T-helper 2 cell (primary cell): ENCODE measurements at regions not wholly inside any gene's neighbourhood (a gene's known extent, or its start where the extent isn't known, plus 50 kb on each side); places are given as distances from the start of the nearest gene placed in this dataset.
A peak's percentile ranks its signal among the peaks of the same experiment; 100 is the strongest.

Experiments used
- DNase-seq, 5 experiments: peaks; one replicate each; pipeline versions ENCODE4 v3.0.0 to v3.0.0-alpha.2; 2012 to 2022

DNA sequence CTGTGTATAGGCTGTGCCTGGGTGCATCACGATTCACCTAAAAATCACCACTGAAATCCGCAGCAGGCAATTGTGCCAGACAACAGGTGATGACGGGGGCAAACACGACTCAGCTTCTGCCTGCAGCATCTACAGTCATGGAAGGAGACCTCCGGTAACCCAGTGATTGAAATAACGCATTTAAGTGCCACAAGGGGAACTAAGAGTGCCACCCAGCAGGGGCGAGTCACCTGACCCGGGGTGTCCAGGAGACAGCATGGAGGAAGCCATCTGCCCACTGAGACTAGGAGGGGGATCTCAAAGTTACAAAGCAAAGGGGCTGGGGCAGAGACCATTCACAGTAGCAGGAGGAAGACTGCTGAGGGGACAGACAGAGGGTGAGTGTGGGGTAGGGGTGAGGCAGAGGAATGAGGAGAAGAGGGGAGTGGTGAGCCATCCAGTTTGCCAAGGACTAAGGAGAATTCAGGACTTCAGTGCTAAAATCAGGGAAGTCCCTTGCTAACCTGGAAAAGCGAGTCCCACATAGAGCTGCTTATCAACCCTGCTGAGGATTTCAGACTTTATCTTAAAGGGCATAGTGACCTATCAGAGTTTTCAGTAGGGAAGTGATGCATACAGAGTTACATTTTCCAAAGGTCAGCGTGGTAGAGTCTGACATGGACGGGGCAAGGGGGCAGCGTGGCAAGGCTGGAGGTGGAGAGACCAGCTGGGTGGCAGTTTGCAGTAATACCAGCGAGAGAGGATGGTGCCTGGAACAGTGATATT, 256.7 kb upstream of the HES1 start:
- no peak for DNase-seq

DNA sequence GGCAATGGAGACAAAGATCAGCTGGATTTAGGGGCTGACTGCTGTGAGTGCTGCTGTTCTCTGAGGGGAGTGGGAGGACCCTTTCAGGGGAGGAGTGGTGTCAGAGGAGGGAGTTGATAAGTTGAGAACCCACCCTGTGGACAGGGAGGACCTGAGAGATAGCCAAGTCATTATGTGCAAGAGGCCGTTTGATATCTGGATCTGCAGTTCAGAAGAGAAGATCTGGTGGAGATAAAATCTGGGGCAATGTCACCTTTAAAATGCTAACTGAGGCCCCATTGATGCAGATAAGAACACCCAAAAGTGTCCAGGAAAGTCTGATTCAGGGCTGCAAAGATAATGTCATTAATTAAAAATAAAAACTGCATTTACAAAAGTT, 256.1 kb upstream of the HES1 start:
- peak in 1 of 5 experiments; percentile 3 for DNase-seq

DNA sequence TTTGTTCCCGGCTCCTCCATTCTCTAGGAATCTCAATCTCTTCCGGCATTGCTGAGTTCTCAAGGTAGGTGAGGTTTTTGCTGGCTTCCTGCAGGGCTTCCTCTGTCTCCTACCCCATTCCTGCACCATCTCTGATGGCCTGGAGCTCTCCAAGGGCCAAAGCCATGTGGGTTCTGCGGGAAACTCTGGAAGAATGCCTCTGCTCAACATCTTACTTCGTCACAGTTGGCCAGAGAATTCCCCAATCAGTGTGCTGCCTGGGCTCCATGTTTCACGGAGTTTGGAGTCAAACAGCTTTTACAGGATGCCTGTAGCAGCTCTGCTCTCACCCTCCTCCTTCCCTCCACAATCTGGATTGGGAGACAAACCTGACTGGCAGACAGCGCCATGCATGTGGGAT, 253.9 kb upstream of the HES1 start:
- DNase-seq, result no peak

- no peak for DNase-seq
Observed at GRCh38 chr3:193883551-193883950, 252.4 kb upstream of the HES1 start.

DNA sequence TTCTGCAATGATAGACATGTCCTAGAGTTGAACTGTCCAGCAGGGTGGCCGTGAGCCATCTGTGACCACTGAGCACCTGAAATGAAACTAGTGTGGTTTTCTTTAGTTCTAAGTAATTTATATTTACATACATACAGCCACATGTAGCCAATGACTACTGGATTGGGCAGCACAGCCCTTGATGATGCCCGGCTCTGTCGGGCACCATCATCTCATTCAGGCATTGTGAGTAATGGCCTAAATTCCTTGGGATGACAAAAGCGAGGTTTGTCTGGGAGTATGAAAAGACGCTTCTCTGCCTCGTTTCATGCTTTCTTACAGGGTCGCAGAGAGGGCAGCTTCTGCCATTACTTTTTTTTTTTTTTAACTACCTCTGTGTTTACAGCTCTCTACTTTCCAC, 251.9 kb upstream of the HES1 start:
- DNase-seq, result no peak

- no peak for DNase-seq
Observed at GRCh38 chr3:193884652-193885051, 251.3 kb upstream of the HES1 start.

DNA sequence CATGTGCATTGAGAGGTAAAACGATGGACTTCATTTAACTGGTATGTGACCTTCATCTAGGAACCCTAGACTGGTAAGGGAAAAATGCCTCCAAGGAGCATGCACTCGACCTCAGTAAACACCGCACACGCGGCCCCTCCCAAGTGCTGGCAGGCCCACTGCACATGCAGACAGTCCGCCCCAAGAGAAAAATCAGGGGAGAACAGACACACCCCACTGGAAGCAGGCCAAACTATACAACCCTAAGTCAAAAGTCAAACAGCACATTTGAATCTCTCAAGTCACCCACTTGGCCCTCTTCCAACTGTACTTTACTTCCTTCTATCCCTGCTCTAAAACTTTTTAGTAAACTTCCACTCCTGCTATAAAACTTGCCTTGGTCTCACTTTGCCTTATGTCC, 250.1 kb upstream of the HES1 start:
- DNase-seq, result no peak

DNA sequence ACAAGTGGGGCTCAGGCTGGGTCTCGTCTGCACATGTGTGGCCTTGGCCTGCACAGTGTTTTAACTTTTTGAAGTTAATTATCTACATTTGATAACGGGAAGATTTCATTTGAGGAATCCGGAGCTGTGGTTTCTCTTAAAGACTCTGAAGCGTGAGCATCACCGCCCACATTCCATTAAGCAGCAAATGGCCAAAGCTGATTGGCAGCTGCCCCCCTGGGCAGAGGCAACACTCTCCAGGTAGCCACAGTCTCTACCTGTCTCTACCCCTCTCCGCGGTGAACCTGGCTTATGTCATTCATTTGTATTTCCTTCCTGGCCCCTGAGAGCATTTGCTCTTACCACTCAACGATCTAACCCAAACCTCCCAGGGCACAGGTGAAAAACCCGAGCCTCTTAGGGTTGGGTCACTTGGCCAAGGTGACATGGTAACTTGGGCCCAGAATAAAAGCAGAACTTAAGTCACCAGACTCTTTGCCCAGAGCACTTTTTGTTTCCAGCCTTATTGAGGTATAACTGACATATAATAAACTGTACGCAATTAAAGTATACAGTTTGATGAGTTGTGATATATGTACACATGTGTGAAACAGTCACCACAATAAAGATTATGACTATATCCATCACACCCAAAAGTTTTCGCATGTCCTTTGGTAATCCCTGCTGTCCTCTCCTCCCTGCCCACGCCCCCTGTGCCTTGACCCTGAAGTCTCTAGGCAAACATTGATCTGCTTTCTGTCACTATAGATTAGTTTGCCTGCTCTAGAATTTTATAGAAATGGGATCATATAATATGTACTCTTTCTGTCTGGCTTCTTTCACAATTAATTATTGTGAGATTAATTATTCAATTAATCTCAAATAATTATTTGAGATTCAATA, 245.7 kb upstream of the HES1 start:
- no peak for DNase-seq

DNA sequence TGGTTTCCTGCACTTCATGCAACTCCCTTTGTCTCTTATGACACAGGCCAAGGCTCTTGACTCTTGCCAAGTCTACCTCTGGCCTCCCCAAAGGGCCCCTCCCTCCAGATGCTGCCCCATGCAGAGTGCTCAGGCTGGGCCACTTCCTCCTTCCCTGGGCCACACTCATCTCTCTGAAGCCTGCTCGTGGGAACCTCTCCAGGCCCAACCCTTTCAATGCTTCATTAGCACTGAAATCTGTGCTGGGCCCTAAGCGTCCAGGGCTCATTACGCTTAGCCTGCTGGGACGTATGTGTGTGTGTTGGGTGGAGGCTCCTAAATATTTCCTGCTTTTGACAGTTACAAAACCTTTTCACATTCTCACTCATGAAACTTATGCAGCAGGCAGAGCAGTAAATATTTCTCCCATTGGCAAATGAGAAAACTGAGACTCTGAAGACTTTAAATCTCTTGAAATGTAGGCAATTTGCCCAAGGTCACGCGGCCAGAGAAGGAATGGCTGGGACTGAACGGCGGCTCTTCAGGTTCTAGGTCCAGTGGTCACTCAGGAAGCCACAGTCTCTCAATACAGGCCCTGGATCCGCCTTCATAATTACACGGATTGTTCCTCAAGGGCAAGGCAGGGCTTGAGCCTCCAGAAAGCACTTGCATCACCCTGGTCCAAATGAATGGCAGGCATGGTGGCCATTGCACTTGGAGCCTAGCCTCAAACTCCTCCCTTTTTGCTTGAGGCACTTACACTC, 241.7 kb upstream of the HES1 start:
- no peak for DNase-seq

DNA sequence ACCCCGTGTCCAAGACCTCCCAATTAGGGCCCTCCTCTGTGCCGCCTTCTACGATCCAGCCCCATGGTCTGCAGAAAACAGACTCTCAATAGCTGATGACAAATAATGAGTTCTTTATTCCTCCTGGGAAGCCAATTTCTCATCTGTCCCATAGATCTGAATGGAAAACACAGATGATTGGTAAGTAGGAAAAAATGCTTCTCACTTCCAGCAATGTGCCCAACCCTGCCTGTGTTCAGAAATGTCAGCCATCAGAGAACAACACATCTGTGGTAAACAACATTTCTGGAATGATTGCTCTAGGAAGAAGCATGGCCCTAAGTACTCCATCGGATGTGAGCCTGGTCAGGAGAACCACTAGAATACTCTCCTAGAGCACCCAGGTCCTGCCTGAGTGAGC, 240.5 kb upstream of the HES1 start:
- DNase-seq, result no peak

- DNase-seq, result no peak
Observed at GRCh38 chr3:193896419-193896818, 239.5 kb upstream of the HES1 start.

DNA sequence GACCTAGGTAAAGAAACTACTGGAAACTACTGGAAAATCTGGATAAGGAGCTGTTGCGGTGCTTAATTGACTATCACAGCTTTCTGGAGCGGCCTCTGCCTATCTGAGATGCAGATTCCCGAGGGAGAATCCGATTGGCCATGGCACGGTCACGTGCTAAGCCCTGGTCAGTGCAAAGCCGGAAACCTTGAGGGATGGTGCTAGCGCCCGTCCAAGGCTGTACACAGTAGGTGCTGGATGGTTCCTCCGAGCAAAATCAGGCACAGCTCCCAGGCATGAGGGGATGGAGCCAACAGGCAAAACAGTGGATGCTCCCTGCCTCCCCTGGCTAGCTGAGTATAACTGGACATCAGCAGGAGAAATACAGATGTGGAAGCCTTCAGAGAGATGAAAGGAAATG, 238.7 kb upstream of the HES1 start:
- no peak for DNase-seq

GRCh38 chr3:193897731-193898180, 238.2 kb upstream of the HES1 start:
- no peak for DNase-seq

DNA sequence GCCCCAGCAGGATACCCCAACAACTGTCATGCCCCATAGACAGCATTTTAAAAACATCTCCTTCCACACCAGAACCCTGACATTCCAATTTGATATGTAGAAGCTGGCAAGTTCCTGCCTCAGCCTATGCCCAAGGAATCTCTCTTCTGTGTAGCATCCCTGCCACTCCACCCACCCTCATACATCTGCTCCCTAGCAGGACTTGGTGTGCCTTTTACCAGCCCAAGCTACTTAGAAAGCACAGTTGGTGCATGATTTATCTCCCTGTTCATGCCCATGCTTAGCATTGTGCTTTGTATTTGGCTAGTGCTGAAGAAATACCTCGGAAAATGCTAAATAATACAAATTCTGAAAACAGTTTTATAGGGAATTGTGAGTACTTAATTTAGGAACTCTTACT, 236.9 kb upstream of the HES1 start:
- no peak for DNase-seq

GRCh38 chr3:193901007-193901406, 234.9 kb upstream of the HES1 start:
- no peak for DNase-seq

DNA sequence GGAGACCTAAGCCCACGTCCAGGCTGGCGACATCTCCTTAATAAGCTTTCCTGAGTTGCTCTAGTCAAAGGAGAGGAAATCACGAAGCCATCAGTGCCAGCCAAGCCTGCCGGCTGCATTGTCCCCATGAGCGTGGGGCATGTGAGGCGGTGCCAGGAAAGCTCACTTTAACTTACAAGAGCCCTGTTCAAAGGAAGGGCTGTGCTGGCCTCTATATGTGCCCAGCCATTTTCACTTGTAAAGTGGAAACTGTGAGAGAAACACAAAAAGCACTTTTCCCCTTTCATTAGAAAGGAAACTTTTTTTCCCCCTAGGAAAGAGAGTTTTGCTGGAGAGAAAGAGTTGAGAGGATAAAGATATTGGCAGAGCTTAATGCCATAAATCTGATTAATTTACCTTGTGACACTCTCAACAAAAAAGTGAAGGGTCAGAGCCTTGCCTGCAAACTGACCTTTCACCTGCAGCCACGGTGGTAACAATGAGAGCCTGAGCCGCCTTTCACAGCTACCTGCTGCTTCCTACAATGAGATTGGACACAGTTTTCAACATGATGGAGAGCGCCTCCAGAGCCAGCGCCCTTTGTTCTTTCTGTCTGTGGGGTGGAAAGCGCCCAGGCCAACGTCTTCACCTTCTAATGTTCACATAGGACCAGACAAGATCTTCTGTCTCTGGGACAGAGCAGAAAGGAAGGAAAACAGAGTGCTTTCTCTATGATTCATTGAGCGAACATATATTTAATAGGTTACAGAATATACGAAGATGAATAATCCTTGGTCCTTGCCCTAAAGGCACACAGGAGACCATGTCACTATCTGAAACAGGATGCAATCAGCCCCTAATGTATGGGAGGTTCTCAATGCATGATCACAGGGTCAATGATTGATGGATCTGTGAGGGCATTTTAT, 233.1 kb upstream of the HES1 start:
- no peak for DNase-seq

GRCh38 chr3:193903512-193903817, 232.5 kb upstream of the HES1 start:
- DNase-seq, result no peak

GRCh38 chr3:193903966-193904365, 232.0 kb upstream of the HES1 start:
- no peak for DNase-seq

GRCh38 chr3:193905541-193906396, 230.2 kb upstream of the HES1 start:
- no peak for DNase-seq

DNA sequence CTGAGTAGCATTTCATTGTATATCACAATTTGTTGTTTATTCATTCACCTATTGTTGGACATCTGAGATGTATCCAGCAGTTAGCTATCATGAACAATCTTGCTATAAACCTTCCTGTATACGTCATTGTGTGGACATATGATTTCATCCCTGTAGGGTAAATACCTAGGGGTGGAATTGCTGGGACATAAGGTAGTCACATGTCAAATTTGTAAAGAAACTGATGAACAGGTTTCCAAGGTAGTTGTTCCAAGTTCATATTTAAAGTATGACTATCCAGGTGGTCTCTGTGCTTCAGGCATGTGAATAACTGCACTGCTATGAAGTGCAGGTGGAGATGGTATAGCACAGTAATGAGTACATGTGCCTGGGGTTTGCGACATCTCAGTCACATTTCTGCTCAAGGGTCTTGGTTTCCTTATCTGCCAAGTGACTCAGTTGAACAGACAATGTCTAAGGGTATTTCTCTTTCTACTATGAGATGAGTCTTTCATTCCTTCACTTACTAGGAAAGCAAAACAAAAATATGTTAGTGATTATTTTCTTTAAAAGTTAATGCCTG, 229.0 kb upstream of the HES1 start:
- no peak for DNase-seq

DNA sequence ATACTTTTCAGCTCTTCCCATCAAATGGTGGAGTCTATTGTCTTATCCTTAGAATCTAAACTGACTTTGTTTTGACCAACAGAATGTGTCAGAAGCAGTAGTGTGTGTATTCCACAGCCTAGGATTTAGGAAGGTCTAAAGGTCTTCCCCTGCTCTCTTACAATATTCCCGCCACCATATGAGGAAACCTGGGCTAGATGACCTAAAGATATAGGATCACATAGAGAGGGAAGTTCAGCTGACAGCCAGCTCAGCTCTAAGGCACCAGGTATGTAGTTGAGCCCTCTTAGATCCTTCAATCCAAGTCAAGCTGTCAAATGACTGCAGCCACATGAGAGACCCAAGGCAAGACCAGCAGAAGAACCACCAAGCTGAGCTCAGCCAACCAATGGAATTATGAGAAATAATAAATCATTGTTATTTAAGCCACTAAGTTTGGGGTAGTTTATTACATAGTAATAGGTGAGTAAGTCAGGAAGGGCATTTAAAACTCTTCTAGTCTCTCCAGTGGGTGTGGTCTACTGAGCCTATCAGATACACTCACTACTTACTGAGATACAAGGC, 227.7 kb upstream of the HES1 start:
- no peak for DNase-seq
